HG03039 (cell line): ENCODE measurements at regions not wholly inside any gene's neighbourhood (a gene's known extent, or its start where the extent isn't known, plus 50 kb on each side); places are given as distances from the start of the nearest gene placed in this dataset.

Experiments used
- ATAC-seq: cut with Tn5 transposase; IDR thresholded peaks from one replicate; pipeline ENCODE4 v1.9.1; 2021; ENCODE audit warnings: mild to moderate bottlenecking, moderate library complexity; ENCODE audit not compliant: unreplicated experiment

DNA sequence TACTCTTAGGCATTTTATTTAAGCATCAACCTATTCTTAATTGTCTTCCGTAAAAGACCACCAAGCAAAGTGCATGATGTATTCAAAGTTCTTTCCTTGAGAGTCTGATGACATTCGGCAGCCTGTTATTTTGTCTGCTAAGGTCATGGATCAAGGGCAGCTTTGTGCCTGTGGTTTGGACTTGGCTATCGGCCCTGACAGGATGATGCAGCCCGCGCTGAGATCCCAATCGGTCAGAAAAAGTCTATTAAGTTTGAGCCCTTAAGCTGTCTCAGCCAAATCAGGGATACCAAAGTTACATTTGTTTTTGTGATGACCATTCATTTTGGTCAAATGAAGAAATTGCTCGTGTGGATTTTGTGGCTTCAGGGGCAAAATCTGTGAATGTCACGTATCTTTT is 718.9 kb upstream of the FANCL start:
- no peak for ATAC-seq

DNA sequence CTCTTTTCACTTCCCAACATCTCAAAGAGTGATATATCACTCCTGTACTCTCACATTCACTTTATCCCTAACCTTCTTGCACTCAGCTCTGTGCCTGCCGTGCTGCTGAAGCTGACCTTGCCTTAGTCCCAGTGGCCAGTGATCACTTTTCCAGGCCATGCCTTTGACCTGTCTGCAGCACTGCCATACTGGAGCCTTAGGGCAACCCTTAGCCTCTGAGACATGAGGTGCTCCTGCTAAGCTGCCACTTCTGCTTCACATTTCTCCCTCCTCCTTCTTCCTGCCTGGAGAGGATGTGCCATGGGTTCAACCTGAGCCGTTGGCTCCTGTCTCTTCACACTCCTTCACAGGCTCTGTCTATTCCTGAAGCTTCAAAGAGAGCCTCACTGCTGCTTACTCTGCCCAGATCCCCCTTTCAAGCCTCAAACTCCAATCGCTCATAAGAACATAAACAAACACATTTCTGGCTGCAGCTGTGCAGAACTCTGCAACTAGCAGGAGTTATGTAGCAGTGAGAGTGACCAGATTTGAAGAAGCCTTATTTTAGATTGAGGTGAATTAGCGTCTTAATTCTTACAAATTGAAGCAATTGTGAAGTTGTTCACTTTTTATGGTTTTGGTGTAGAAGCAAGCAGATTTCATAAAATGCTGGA is 716.2 kb upstream of the FANCL start:
- no peak for ATAC-seq

DNA sequence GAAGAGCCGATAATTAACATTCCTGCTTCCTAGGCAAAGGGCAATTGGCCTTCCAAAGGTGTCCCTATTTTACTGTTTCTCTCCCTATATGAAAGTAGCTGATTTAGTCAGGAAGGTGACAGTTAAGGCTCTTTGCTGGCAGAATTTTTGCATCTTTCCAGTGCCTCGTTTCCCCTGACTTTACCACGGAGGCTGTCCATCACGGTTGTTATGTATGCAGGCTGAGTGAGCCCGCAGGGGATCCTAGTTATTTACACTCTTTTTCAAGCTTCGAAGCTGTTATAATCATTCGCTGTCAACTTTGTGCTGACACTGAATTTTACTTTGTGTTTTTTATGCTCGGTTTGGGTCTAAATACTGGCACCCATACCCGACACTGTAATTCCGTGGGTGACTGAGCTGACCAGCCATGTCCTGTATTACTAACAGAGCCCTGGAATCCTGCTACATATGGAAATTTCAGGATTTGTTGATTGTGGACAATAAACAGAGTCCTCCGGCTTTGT is 713.8 kb upstream of the FANCL start:
- no peak for ATAC-seq

DNA sequence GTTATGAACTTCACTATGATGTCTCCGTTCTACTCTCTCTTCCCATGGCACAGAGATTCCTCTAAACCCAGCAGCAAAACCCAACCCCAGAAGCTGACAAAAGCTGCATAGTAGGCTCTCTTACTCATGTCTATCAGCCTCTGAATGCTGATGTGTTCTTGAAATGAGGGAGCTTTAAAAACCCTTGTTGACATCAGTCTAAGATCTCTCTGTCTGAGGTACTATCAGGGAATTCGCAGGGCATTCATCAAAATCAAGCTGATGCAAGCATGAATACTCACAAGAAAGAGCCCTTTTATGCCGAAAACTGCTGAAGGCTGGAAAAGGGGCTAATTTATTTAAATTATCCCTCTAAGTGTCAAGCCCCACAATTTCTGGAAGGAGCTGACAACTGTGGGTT is 710.6 kb upstream of the FANCL start:
- ATAC-seq = no peak

DNA sequence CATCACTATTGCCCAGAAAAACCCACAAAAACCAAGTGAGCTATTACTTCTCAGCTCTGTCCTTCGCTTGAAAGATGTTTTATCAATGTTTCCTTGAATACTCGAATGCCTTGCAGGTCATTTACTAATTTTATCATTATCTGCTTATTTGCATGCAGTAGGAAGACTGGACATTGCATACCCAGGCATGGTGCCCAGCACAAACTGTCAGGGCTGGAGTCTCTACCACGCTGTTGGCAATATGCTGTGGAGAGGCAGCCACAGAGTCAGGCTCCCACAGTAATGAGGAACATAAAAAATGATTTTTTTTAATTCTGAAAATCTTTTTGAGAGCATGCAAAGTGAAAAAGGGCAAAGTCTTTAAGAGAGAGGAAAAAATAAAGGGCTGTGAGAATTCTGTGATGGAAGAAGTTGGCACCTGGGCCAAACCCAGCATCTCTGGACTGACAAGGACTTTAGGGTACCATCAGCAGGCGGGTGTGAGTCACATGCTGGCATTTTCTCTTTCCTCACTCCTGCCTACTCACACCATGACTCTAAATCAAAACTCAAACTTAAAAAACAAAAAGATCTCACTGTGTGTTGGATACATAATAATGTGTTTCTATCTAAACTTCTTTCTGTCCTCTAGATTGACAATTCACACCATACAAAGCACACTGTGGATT is 709.8 kb upstream of the FANCL start:
- ATAC-seq = no peak

DNA sequence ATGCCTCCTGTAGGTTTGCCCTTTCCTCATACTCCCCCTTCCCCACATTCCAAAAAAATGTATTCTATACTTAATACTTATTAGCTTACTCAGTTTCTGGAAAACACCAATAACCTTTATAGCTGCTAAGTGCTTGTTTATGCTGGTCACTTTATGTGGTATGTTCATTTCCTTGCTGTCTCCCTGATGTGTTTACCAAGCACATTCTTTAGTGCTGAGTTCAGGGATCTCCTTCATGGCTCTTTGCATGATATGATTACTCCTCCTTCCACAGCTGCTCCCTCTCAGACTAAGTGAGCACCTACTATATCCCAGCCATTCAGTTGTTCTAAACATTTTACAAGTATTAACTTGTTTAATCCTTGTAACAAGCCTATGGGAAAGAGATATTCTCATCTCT is 698.3 kb upstream of the FANCL start:
- no peak for ATAC-seq

DNA sequence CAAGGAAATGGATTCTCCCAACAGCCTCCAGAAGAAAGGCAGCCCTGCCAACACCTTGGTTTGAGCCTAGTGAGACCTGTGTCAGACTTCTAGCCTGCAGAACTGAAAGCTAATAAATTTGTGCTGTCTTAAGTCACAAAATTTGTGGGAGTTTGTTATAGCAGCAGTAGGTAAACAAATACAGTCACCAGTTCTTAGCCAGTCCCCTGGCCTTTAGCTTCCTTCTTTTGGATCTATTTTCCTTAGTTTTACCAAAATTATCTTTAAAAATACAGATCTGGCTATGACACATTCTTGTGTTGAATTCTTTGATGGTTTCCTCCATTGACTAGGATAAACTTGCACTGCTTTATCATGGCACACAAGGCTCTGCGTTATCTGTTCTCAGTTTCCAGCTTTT is 697.9 kb upstream of the FANCL start:
- ATAC-seq = no peak

DNA sequence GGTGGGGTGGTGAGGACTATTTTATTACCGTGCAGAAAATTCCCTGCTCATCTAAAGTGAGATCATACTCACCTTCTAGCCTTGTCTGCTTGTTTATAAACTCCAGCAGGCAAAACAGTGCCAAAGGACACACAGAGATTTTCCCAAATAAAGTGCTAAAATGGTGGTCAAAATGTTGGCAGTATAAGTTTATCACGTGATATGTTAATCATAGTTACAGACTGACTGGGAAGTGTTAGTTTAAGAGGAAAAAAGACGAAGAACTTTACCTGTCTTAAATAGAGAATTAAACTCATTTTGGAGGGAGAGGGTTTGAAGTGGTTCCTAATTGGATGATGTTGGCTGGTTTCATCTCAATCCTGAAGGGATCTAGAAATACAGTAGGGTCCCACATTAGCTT is 691.7 kb upstream of the FANCL start:
- no peak for ATAC-seq

DNA sequence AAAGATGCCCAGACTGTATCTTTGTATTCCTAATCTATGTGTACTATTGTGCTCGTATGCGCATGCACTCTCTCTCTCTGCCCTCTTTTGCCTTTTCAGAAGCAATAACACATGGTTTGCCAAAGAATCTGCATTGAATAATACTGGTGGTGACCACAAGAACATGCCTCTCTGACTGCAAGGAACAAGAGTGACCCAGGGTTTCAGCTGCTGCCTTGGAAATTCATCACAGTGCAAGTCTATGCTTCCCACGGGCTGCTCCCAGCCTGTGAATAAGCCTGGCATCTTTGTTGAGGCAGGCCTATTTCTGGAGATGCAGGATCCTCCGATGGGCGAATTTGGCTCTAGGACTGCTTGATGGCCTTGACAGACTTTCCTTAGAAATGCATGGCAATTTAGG is 689.4 kb upstream of the FANCL start:
- ATAC-seq = no peak

DNA sequence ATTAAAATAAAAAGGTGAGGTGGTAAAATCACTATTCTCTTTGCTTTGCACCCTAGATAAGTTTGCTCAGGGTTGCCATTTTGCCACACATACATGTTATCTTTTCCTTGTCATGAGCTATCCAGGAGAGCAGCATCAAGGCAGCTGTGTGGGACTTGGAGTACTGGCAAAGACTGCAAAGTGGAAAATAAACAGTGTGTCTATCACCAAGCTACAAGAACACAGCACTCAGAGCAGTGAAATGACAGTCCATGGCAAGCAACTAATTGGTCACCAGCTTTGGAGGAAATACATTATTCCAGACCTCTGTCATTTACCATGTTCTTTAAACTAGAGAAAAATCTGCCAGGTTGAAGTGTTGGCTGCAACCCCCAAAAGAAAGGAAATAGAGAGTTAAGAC is 687.8 kb upstream of the FANCL start:
- ATAC-seq = no peak

DNA sequence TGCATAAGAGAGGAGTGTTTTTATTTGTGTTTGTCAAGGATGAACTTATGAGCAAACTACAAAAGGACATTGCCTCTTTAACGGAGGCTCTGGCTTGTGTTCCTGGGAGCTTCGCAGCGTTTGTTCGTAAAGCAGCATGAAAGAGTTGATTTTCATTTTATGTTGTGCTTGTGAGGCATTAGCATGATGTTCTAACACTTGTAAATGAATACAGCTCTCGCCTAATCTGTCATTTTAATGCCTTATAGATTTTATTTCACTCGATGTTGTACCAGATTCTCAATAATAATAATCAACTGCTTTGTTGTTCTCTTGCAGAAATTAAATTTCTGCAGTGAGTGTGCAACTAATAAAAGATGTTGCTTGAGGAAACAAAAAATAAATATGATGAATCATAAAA is 687.3 kb upstream of the FANCL start:
- no peak for ATAC-seq

DNA sequence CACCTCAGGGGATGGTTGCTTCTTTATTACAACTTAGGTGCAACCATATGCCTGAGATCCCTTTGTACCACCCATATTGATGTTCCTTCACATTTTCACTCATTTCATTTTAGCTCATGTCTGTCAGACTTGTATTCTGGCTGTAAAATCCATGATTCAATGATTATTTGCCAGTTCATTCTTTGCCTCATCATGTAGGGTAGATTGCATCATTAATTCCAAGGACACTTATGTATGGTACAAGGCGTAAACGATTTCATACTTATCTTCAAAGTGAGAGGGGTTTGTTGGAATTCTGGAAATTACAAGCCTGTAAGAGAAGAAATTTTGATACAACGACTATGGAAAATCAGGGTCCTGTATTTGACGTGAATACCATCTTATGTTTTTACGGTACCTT is 685.0 kb upstream of the FANCL start:
- no peak for ATAC-seq

DNA sequence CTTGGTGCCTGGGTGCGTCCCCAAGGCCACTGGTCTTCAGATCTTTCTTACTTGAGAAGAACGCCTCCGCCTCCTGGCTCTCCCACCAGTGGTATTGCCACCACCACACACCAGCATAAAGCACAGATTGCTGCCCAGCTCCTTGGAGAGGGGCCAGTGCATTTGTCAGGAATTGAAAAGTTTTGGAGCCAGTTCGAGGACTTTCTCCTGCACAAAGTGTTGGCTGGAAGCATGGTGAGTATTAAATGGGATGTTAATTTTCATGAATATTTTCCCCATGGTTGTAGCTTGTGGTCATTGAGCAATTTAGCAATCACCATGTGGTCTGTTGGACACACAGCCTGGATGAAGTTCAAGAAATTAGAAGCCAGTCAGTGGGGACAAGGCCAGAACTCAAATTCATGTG is 684.6 kb upstream of the FANCL start:
- ATAC-seq = no peak

DNA sequence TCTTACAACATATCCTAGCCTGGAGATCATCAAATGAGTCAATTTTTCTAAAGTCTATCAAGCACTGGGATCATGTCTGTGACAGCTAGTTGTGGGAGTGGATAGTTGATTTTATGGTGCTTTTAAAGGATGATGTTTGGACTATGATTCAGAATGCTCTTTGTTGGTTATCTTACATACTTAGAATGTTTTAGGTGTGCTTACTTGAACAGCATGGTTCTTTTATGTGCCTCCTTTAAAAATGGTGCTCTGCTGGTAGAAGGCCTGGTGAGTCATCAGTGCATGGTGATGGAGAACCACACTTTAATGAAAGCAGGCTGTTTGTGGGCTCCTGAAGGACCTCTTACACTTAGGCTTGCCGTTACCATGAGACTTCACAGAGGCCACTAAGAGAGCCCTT is 682.7 kb upstream of the FANCL start:
- ATAC-seq = no peak

DNA sequence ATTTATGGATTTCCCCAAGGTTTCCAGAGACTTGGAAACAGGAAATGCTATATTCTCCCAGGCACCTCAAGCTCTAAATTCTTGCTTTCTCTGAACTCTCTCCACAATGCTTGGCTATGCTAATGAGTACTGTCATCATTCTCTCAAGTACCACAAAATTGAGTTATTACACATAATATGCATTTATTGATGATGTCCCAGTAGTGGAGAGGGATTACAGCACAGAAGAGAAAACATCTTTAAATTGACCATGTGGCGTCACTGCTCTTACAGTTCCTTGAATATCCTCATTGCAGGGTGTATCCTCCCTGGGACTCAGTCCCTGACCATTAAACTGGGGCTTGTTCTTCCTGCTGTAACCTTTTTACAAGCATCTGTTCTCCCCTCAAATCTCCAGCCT is 681.1 kb upstream of the FANCL start:
- no peak for ATAC-seq

DNA sequence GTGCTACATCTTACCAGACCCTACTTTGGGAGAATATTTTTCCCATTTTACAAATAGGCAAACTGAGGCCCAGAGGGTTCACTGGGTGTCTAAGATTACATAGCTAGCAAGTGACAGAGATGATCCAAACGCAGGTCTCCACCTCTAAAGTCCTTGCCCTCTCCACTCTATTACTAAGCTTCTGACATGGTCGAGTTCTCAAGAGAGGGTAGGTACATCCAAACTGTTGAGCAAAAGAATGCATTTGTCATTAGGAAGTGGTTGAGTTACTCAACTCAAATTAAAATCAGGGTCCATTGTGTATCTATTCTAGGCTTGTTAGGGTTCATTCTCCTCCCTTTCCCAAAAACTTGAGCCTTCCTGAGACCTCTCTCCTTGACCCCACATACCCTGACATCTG is 680.6 kb upstream of the FANCL start:
- ATAC-seq = no peak

DNA sequence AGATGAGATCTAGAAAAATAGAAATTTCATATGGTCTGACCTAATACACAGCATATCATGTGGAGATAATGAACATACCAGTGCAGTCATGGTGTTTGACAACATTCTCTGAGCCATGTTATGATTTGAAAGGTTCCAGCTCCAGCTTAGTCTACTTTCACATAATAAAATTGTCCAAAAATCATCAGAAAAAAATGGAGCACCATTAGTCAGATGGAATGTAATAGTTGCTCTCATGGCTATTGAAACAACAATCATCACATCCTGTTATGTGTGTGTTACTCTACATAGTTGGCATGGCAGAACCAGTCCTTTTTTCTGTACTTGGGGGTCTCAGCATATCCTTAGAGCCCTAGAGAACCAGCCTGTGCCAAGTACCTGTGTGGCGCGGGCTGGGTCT is 678.9 kb upstream of the FANCL start:
- no peak for ATAC-seq

DNA sequence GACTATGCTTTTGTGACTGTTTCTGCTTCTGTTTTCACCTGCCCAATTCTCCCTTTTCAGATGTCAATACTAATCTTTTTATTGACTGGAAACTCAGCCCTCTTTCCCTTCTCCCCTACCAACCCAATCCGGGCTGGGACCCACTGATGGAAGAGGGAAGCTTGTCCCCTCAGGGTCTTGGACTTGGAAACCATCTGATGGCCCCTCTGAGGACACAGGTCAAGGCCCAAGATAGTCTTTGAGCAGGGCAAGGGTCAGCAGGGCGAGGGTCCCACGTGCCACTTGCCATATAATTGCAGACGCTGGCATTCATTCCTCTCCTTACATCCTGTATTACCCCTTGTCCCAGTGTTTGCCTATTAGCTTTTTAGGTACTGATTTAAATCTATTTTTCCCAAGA is 678.2 kb upstream of the FANCL start:
- no peak for ATAC-seq

DNA sequence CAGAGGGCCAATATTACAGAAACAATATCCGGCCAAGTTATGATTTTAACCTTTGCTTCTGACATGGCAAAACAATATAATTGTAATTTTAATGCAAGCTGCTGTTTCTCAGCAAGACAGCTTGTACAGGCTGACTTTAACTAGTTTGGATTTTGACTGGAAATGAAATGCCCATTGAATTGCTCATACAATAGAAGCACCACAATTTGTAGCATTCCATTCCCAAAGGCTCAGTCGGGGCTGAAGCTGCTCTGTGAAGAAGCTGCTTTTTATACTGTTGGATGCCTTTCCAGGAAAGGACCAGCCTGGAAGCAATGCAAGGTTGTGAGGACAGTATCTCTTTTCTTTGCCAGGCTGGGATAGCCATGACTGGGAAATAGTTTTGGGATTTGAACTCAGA is 677.0 kb upstream of the FANCL start:
- no peak for ATAC-seq

DNA sequence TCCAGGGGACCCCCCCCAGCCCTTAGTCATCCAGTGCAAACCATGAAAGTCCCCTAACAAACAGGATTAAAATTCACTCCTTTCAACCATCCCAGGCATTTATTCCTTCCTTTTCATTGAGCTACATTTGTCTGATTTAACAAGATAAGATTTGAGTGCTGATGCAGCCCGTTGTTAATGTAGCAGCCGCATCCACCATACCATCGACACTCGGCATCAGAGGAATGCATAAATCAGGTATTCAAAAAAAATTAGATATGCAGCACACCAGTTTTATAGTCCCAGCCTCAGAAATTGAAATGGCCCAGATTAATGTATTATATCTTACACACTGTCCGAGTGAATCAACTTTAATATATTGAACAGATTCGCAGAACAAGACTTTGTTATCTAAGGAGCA is 676.5 kb upstream of the FANCL start:
- ATAC-seq = no peak

DNA sequence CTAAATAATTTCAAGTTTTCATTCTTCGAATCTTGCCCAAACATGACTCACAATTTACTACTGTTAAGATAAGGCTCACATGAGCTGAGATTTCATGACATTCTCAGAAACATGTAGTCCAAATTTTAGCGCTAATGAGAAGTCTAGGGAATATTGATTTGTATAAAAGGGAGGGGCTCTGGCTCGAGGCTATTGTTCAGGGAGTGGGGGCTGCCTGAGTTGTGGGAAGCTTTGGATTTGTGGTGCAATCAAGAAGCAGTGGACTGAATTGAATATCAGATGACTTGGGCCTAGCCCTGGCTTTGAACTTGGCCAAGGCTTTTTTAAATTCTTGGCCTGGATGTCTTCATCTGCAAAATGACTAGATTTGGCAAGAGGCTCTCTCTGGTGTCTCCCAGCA is 674.9 kb upstream of the FANCL start:
- ATAC-seq = no peak

DNA sequence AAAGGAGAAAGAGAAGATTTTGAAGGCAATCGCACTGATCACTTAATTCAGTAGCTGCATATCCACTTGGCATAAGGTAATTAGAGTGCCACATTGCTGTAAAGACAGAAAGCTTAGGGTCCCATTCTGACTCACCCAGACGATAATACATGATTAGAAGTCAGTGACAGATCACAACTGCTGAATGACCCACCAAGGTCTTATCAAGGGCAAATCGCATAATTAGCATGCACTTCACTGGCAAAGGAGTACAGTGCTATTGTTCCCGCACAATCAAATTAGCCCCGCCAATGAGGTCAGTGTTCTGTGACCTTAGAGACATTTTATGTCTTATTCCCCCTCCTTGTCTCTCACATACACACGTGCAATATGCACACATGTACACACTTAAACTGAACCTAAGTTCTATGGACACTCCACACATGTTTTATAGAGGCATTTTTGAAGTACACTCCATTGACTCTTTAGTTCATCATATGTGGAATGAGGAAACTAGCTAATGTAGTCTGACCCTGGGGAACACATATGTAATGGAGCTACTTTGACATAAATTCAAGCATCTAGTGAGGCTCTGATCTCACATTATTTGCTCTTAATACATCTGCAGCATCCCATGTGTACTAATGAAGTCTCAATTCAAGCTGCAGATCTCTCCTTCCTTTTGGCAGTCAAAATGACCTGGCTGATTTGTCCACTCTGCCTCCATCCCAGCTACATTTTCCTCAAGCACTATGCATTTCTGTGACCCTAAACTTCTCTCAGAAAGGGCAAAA is 673.8 kb upstream of the FANCL start:
- no peak for ATAC-seq
